ENCODE measurements at regions not wholly inside any gene's neighbourhood (a gene's known extent, or its start where the extent isn't known, plus 50 kb on each side); places are given as distances from the start of the nearest gene placed in this dataset.
"Not testable (repeated sequence)": the region's sequence is repeated elsewhere in the genome, so short reads cannot be mapped to it uniquely, and the experiment has no call there.

GRCh38 chr2:128603411-128603924 lies 284.8 kb upstream of the HS6ST1 start:
- no peak for DNase-seq
- no peaks in the 10 kb centered on the region for H3K4me1 Mint-ChIP-seq (ENCODE audit: low read depth)
- no peaks in the 10 kb centered on the region for H3K9me3 Mint-ChIP-seq
- POLR2A ChIA-PET, result no interaction called here
- H3K27ac Mint-ChIP-seq, result no peak overlapping the region
- CTCF ChIA-PET, result no interaction called here
- H3K36me3 Mint-ChIP-seq, result no peaks in the 10 kb centered on the region
- H3K4me3 Mint-ChIP-seq, result no peak overlapping the region
- intact Hi-C loops (cut with micrococcal nuclease), result no loop called here
- H3K27me3 Mint-ChIP-seq, result no peaks in the 10 kb centered on the region

GRCh38 chr2:128604045-128604444 lies 285.4 kb upstream of the HS6ST1 start:
- Mint-ChIP-seq H3K4me3 (no peak overlapping the region), H3K4me1 (ENCODE audit: low read depth) (no peaks in the 10 kb centered on the region), H3K9me3 (no peaks in the 10 kb centered on the region), H3K27me3 (no peaks in the 10 kb centered on the region), H3K27ac (no peak overlapping the region), H3K36me3 (no peaks in the 10 kb centered on the region)
- intact Hi-C loops (cut with micrococcal nuclease), result no loop called here
- no peak for DNase-seq
- ChIA-PET CTCF (no interaction called here), POLR2A (no interaction called here)

- H3K36me3 Mint-ChIP-seq; DNase-seq; POLR2A ChIA-PET; H3K4me3 Mint-ChIP-seq; H3K4me1 Mint-ChIP-seq (ENCODE audit: low read depth); intact Hi-C loops (cut with micrococcal nuclease); H3K27ac Mint-ChIP-seq; H3K27me3 Mint-ChIP-seq; CTCF ChIA-PET; H3K9me3 Mint-ChIP-seq: not testable (repeated sequence)
Observed at GRCh38 chr2:128604581-128604980, 285.9 kb upstream of the HS6ST1 start.

- ChIA-PET CTCF (no interaction called here), POLR2A (no interaction called here)
- Mint-ChIP-seq H3K36me3 (no peaks in the 10 kb centered on the region), H3K27me3 (no peaks in the 10 kb centered on the region), H3K9me3 (no peaks in the 10 kb centered on the region), H3K27ac (no peak overlapping the region), H3K4me3 (no peak overlapping the region), H3K4me1 (ENCODE audit: low read depth) (no peaks in the 10 kb centered on the region)
- intact Hi-C loops (cut with micrococcal nuclease), result no loop called here
- DNase-seq, result no peak
Observed at GRCh38 chr2:128605421-128605820, 286.8 kb upstream of the HS6ST1 start.

GRCh38 chr2:128605931-128606330 lies 287.3 kb upstream of the HS6ST1 start:
- no peak for DNase-seq
- no peak overlapping the region for H3K4me3 Mint-ChIP-seq
- ChIA-PET CTCF (no interaction called here), POLR2A (no interaction called here)
- H3K36me3 Mint-ChIP-seq, result no peaks in the 10 kb centered on the region
- H3K9me3 Mint-ChIP-seq, result no peaks in the 10 kb centered on the region
- H3K27ac Mint-ChIP-seq, result no peak overlapping the region
- intact Hi-C loops (cut with micrococcal nuclease), result no loop called here
- no peaks in the 10 kb centered on the region for H3K27me3 Mint-ChIP-seq
- H3K4me1 Mint-ChIP-seq (ENCODE audit: low read depth), result no peaks in the 10 kb centered on the region

- CTCF ChIA-PET, result no interaction called here
Observed at GRCh38 chr2:128606837-128607236, 288.2 kb upstream of the HS6ST1 start.

GRCh38 chr2:128607440-128607839 lies 288.8 kb upstream of the HS6ST1 start:
- CTCF ChIA-PET, result no interaction called here
- no peak for DNase-seq

More at GRCh38 chr2:128606837-128607236, 288.2 kb upstream of the HS6ST1 start:
- Mint-ChIP-seq H3K36me3 (no peaks in the 10 kb centered on the region), H3K9me3 (no peaks in the 10 kb centered on the region), H3K27ac (no peak overlapping the region), H3K27me3 (peaks cover under 1% of the 10 kb centered on the region), H3K4me1 (ENCODE audit: low read depth) (no peaks in the 10 kb centered on the region), H3K4me3 (no peak overlapping the region)
- POLR2A ChIA-PET, result no interaction called here
- no peak for DNase-seq
- intact Hi-C loops (cut with micrococcal nuclease), result no loop called here

GRCh38 chr2:128607911-128608506 lies 289.3 kb upstream of the HS6ST1 start:
- ChIA-PET POLR2A (no interaction called here), CTCF (no interaction called here)
- intact Hi-C loops (cut with micrococcal nuclease), result no loop called here
- H3K27me3 Mint-ChIP-seq, result peaks cover 1% of the 10 kb centered on the region
- no peaks in the 10 kb centered on the region for H3K36me3 Mint-ChIP-seq
- H3K4me3 Mint-ChIP-seq, result no peak overlapping the region
- no peak overlapping the region for H3K27ac Mint-ChIP-seq
- no peak for DNase-seq
- H3K9me3 Mint-ChIP-seq, result no peaks in the 10 kb centered on the region
- H3K4me1 Mint-ChIP-seq (ENCODE audit: low read depth), result no peaks in the 10 kb centered on the region

More at GRCh38 chr2:128607440-128607839, 288.8 kb upstream of the HS6ST1 start:
- Mint-ChIP-seq H3K4me3 (no peak overlapping the region), H3K9me3 (no peaks in the 10 kb centered on the region), H3K27ac (no peak overlapping the region), H3K36me3 (no peaks in the 10 kb centered on the region), H3K4me1 (ENCODE audit: low read depth) (no peaks in the 10 kb centered on the region), H3K27me3 (peaks cover 1% of the 10 kb centered on the region)
- intact Hi-C loops (cut with micrococcal nuclease), result no loop called here
- POLR2A ChIA-PET, result no interaction called here

GRCh38 chr2:128608921-128609880 lies 290.5 kb upstream of the HS6ST1 start:
- DNase-seq, result no peak

GRCh38 chr2:128610496-128610895 lies 291.8 kb upstream of the HS6ST1 start:
- ChIA-PET CTCF (no interaction called here), POLR2A (no interaction called here)
- Mint-ChIP-seq H3K4me1 (ENCODE audit: low read depth) (no peaks in the 10 kb centered on the region), H3K27me3 (peaks cover 1% of the 10 kb centered on the region), H3K27ac (no peak overlapping the region), H3K36me3 (no peaks in the 10 kb centered on the region), H3K4me3 (no peak overlapping the region), H3K9me3 (no peaks in the 10 kb centered on the region)
- intact Hi-C loops (cut with micrococcal nuclease), result no loop called here
- no peak for DNase-seq

More at GRCh38 chr2:128608921-128609880, 290.5 kb upstream of the HS6ST1 start:
- no peaks in the 10 kb centered on the region for H3K36me3 Mint-ChIP-seq
- peaks cover 1% of the 10 kb centered on the region for H3K27me3 Mint-ChIP-seq
- H3K9me3 Mint-ChIP-seq, result no peaks in the 10 kb centered on the region
- no peak overlapping the region for H3K27ac Mint-ChIP-seq
- intact Hi-C loops (cut with micrococcal nuclease), result no loop called here
- POLR2A ChIA-PET, result no interaction called here
- no peaks in the 10 kb centered on the region for H3K4me1 Mint-ChIP-seq (ENCODE audit: low read depth)
- CTCF ChIA-PET, result interaction anchor here (0.9 kb wide), 1 partner anchor 20 kb away, joined by 3 read pairs; no protein-coding TSS in a partner anchor
- H3K4me3 Mint-ChIP-seq, result no peak overlapping the region

- intact Hi-C loops (cut with micrococcal nuclease), result no loop called here
- ChIA-PET CTCF (no interaction called here), POLR2A (no interaction called here)
- no peaks in the 10 kb centered on the region for H3K36me3 Mint-ChIP-seq
- H3K27me3 Mint-ChIP-seq, result peaks cover 1% of the 10 kb centered on the region
- H3K27ac Mint-ChIP-seq, result no peak overlapping the region
- H3K9me3 Mint-ChIP-seq, result no peaks in the 10 kb centered on the region
- DNase-seq, result no peak
- no peak overlapping the region for H3K4me3 Mint-ChIP-seq
- no peaks in the 10 kb centered on the region for H3K4me1 Mint-ChIP-seq (ENCODE audit: low read depth)
Observed at GRCh38 chr2:128611421-128612320, 293.0 kb upstream of the HS6ST1 start.

- intact Hi-C loops (cut with micrococcal nuclease), result no loop called here
- no peaks in the 10 kb centered on the region for H3K36me3 Mint-ChIP-seq
- peaks cover 1% of the 10 kb centered on the region for H3K27me3 Mint-ChIP-seq
- H3K4me1 Mint-ChIP-seq (ENCODE audit: low read depth), result no peaks in the 10 kb centered on the region
- no peak overlapping the region for H3K27ac Mint-ChIP-seq
- ChIA-PET POLR2A (no interaction called here), CTCF (no interaction called here)
- H3K4me3 Mint-ChIP-seq, result no peak overlapping the region
- no peak for DNase-seq
- H3K9me3 Mint-ChIP-seq, result no peaks in the 10 kb centered on the region
Observed at GRCh38 chr2:128612628-128613027, 294.0 kb upstream of the HS6ST1 start.

All from activated CD4-positive, alpha-beta memory T cell treated with anti-CD3 and anti-CD28 coated beads for 36 hours (primary cell).